Endodermal cell (in vitro differentiated cells): ENCODE measurements at regions not wholly inside any gene's neighbourhood (a gene's known extent, or its start where the extent isn't known, plus 50 kb on each side); places are given as distances from the start of the nearest gene placed in this dataset.

Experiments used
- DNase-seq: peaks from one replicate; pipeline ENCODE4 v3.0.0-alpha.2; 2017
- H3K27ac ChIP-seq: 2 replicates; pipeline ENCODE4 v1.5.1; 2013; ENCODE audit warnings: mild to moderate bottlenecking, low read depth, low read length, moderate library complexity
- H3K27me3 ChIP-seq: 2 replicates; pipeline ENCODE4 v1.6.1; 2013; ENCODE audit warnings: mild to moderate bottlenecking, low read length, moderate library complexity; ENCODE audit not compliant: insufficient read depth, control insufficient read depth, poor library complexity, severe bottlenecking
- H3K36me3 ChIP-seq: 2 replicates; pipeline ENCODE4 v1.7.0; 2013; ENCODE audit warnings: mild to moderate bottlenecking, low read length, moderate library complexity; ENCODE audit not compliant: control insufficient read depth, insufficient read depth
- H3K4me1 ChIP-seq: one replicate; pipeline ENCODE4 v1.7.0; 2013; ENCODE audit warnings: low read length; ENCODE audit not compliant: control insufficient read depth, insufficient read depth
- H3K4me3 ChIP-seq: 2 replicates; pipeline ENCODE4 v1.5.1; 2013; ENCODE audit warnings: mild to moderate bottlenecking, low read length, moderate library complexity
- H3K9ac ChIP-seq: 2 replicates; pipeline ENCODE4 v1.6.1; 2013; ENCODE audit warnings: mild to moderate bottlenecking, low read length, moderate library complexity; ENCODE audit not compliant: poor library complexity, severe bottlenecking; ENCODE audit errors: extremely low read depth
- H3K9me3 ChIP-seq: 2 replicates; pipeline ENCODE4 v1.6.1; 2013; ENCODE audit warnings: mild to moderate bottlenecking, low read length, moderate library complexity; ENCODE audit not compliant: control insufficient read depth
- H3K27ac Mint-ChIP-seq: 2 replicates; pipeline ENCODE4 v1.8.0; 2020; ENCODE audit warnings: mixed read lengths
- H3K27me3 Mint-ChIP-seq: 2 replicates; pipeline ENCODE4 v1.8.0; 2021; ENCODE audit warnings: mild to moderate bottlenecking, mixed read lengths; ENCODE audit not compliant: insufficient read depth
- H3K36me3 Mint-ChIP-seq: 2 replicates; pipeline ENCODE4 v1.8.0; 2020; ENCODE audit warnings: low read depth, mixed read lengths
- H3K4me1 Mint-ChIP-seq: 2 replicates; pipeline ENCODE4 v1.8.0; 2020; ENCODE audit warnings: mixed read lengths
- H3K4me3 Mint-ChIP-seq: 2 replicates; pipeline ENCODE4 v1.8.0; 2020; ENCODE audit warnings: mild to moderate bottlenecking, moderate library complexity, mixed read lengths
- H3K9me3 Mint-ChIP-seq: 2 replicates; pipeline ENCODE4 v1.8.0; 2020; ENCODE audit warnings: mild to moderate bottlenecking, mixed read lengths
- WGBS, 2 experiments: methylation state at CpG; one replicate each; pipeline versions ENCODE4 v1.1.5 to v1.1.7; 2013; ENCODE audit warnings: missing lambda C conversion rate in 2 of 2, mixed read lengths in 1 of 2; ENCODE audit not compliant: insufficient coverage in 1 of 2, insufficient read length in 1 of 2; 5-methylcytosine and 5-hydroxymethylcytosine counted together
- TF ChIP-seq, protein P1 (sequence below): fragments of 200-600 bp; sonication (generic); conservative IDR thresholded peaks from 2 replicates; pipeline ENCODE4 v1.5.0; 2021; ENCODE audit warnings: antibody characterized with exemption, mild to moderate bottlenecking

DNA sequence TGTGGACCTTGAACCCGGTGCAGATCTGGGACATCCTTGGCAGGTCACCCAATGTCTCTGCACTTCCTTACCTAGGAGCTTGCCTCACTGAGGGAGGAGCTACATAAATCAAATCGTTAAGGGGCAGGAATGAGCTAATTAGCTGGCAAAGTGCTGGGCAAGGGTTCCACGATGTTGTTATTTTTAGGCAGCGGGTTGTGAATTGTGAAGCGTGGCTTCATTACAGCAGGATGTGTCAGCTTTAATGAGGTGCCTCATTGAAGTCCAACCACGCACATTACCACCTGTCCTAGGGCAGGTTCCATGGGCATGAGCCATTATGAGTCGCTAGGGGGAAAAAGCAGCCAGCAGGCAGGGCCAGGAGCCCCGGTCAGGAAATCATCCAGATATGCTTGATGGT, 127.0 kb upstream of the AGAP1 start:
- Mint-ChIP-seq H3K36me3 (no peaks in the 10 kb centered on the region), H3K9me3 (no peaks in the 10 kb centered on the region), H3K27ac (no peak overlapping the region), H3K27me3 (peaks cover 2% of the 10 kb centered on the region), H3K4me1 (no peaks in the 10 kb centered on the region), H3K4me3 (no peak overlapping the region)
- TF ChIP-seq, protein P1, sequence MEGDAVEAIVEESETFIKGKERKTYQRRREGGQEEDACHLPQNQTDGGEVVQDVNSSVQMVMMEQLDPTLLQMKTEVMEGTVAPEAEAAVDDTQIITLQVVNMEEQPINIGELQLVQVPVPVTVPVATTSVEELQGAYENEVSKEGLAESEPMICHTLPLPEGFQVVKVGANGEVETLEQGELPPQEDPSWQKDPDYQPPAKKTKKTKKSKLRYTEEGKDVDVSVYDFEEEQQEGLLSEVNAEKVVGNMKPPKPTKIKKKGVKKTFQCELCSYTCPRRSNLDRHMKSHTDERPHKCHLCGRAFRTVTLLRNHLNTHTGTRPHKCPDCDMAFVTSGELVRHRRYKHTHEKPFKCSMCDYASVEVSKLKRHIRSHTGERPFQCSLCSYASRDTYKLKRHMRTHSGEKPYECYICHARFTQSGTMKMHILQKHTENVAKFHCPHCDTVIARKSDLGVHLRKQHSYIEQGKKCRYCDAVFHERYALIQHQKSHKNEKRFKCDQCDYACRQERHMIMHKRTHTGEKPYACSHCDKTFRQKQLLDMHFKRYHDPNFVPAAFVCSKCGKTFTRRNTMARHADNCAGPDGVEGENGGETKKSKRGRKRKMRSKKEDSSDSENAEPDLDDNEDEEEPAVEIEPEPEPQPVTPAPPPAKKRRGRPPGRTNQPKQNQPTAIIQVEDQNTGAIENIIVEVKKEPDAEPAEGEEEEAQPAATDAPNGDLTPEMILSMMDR: no peak
- WGBS, 2 experiments: 90 to 96% methylated on average over 6 to 8 of the region's 8 CpGs
- Histone ChIP-seq H3K9me3 (no peaks in the 10 kb centered on the region), H3K27me3 (no peaks in the 10 kb centered on the region), H3K9ac (no peak overlapping the region), H3K4me3 (no peak overlapping the region), H3K36me3 (no peaks in the 10 kb centered on the region), H3K27ac (no peak overlapping the region), H3K4me1 (no peaks in the 10 kb centered on the region)
- DNase-seq: no peak

DNA sequence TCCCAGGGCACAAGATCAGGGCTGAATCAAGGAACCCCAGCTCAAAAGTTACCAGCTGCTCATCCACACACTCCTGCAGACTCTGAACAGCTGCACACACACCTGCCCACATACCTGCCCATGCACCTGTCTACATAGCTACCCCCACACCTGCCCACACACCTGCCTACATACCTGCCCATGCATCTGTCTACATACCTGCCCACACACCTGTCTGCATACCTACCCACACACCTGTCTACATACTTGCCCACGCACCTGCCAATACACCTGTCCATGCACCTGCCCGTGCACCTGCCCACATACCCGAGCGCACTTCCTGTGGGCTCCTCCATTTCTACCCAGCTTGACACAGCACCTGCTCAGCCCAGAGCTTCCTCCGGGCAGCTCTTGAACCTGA, 122.8 kb upstream of the AGAP1 start:
- H3K36me3 Mint-ChIP-seq: no peaks in the 10 kb centered on the region
- H3K27ac Mint-ChIP-seq: no peak overlapping the region
- no peaks in the 10 kb centered on the region for H3K36me3 ChIP-seq
- H3K27me3 Mint-ChIP-seq: peaks cover 6% of the 10 kb centered on the region
- H3K4me1 ChIP-seq: no peaks in the 10 kb centered on the region
- 83 to 92% methylated on average over 4 to 5 of the region's 5 CpGs for WGBS, 2 experiments
- no peaks in the 10 kb centered on the region for H3K9me3 Mint-ChIP-seq
- H3K4me1 Mint-ChIP-seq: no peaks in the 10 kb centered on the region
- H3K27ac ChIP-seq: no peak overlapping the region
- TF ChIP-seq, protein P1: no peak
- H3K9ac ChIP-seq: no peak overlapping the region
- no peaks in the 10 kb centered on the region for H3K9me3 ChIP-seq
- no peak overlapping the region for H3K4me3 Mint-ChIP-seq
- H3K27me3 ChIP-seq: no peaks in the 10 kb centered on the region
- H3K4me3 ChIP-seq: no peak overlapping the region
- no peak for DNase-seq

DNA sequence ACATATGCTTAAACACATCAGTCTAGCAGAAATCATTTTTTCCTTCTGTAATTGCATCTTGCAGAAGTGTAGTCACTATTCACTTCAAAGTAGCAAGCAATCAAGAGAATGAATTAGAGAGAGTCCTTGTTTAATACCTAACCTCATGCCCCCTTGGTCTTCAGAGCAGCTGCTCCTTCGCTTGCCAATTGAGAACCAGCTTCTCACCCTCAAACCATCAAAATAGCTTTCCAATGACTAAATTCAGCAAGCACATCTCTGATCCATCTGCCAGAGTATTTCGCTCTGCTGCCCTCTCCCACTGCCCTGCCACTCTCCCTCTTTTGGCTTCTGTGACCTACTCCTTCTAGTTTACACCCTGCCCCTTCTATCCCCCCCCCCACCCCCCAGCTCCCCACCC, 120.7 kb upstream of the AGAP1 start:
- Histone ChIP-seq H3K27me3 (no peaks in the 10 kb centered on the region), H3K9ac (no peak overlapping the region), H3K9me3 (no peaks in the 10 kb centered on the region), H3K36me3 (no peaks in the 10 kb centered on the region), H3K4me1 (no peaks in the 10 kb centered on the region), H3K4me3 (no peak overlapping the region), H3K27ac (no peak overlapping the region)
- DNase-seq: no peak
- TF ChIP-seq, protein P1: no peak
- H3K27ac Mint-ChIP-seq: no peak overlapping the region
- H3K9me3 Mint-ChIP-seq: no peaks in the 10 kb centered on the region
- H3K27me3 Mint-ChIP-seq: peaks cover 6% of the 10 kb centered on the region
- WGBS, 2 experiments: 93 to 100% methylated on average over 1 to 2 of the region's 2 CpGs
- H3K36me3 Mint-ChIP-seq: no peaks in the 10 kb centered on the region
- no peak overlapping the region for H3K4me3 Mint-ChIP-seq
- H3K4me1 Mint-ChIP-seq: no peaks in the 10 kb centered on the region
